Endothelial cell of umbilical vein (primary cell): ENCODE measurements at regions not wholly inside any gene's neighbourhood (a gene's known extent, or its start where the extent isn't known, plus 50 kb on each side); places are given as distances from the start of the nearest gene placed in this dataset.
A peak's percentile ranks its signal among the peaks of the same experiment; 100 is the strongest.

Experiments used
- BruUV-seq: library from RNA; stranded (reverse); fragments of 400-500 nt; replicated peaks from 2 replicates; lab custom pipeline; 2021; lab: Mats Ljungman, UMichigan
- CTCF ChIA-PET: fragments of 300-600, 350-600 bp; sonication (Branson Sonifier 250); formaldehyde crosslinking; loops from one replicate; lab custom pipeline; 2021; ENCODE audit warnings: antibody characterized with exemption, inconsistent platforms; lab: Charles Lee
- POLR2A ChIA-PET: fragments of 300-600, 350-600 bp; sonication (Branson Sonifier 250); formaldehyde crosslinking; loops from one replicate; lab custom pipeline; 2021; ENCODE audit warnings: antibody characterized with exemption, inconsistent platforms; lab: Charles Lee
- DNase-seq: peaks from one replicate; pipeline ENCODE4 v3.0.0-alpha.2; 2011; ENCODE audit warnings: low read depth, low spot score
- FAIRE-seq: peaks from 2 replicates; lab custom pipeline; 2011; peaks lifted over from hg19 to GRCh38; lab: Jason Lieb, UNC
- H2AFZ ChIP-seq: 2 replicates; pipeline ENCODE4 v1.6.0; 2012; ENCODE audit warnings: low read depth, low read length, control low read depth, inconsistent platforms
- H3K27ac ChIP-seq: 2 replicates; pipeline ENCODE4 v1.5.1; 2011; ENCODE audit warnings: low read depth, mild to moderate bottlenecking, control low read depth, low read length, moderate library complexity; ENCODE audit not compliant: insufficient read depth
- H3K27me3 ChIP-seq, 2 experiments: 2 replicates each; pipeline versions ENCODE4 v1.6.0 to v1.6.1; 2011; ENCODE audit warnings: low read length in 2 of 2, mixed read lengths in 1 of 2; ENCODE audit not compliant: control insufficient read depth in 2 of 2, insufficient read depth in 2 of 2
- H3K36me3 ChIP-seq, 2 experiments: 2 replicates in 1 of 2; 3 replicates in 1 of 2; pipeline ENCODE4 v1.5.1; 2011; ENCODE audit warnings: low read length in 2 of 2, mild to moderate bottlenecking in 1 of 2, moderate library complexity in 1 of 2; ENCODE audit not compliant: control insufficient read depth in 2 of 2, insufficient read depth in 2 of 2; ENCODE audit errors: extremely low read depth in 1 of 2
- H3K4me1 ChIP-seq: 3 replicates; pipeline ENCODE4 v1.5.1; 2011; ENCODE audit warnings: mild to moderate bottlenecking, low read length; ENCODE audit not compliant: control insufficient read depth, insufficient read depth; ENCODE audit errors: extremely low read depth
- H3K4me2 ChIP-seq: 2 replicates; pipeline ENCODE4 v1.6.1; 2011; ENCODE audit warnings: low read length, control low read depth, mixed read lengths; ENCODE audit not compliant: insufficient read depth
- H3K4me3 ChIP-seq, 3 experiments: fragments of 200-600 bp in 1 of 3; sonication (generic), shearing (Covaris generic) in 1 of 3; replicated peaks in 1 of 3; 2 replicates each; pipeline ENCODE4 v1.5.1; 2011 to 2016; ENCODE audit warnings: control low read depth in 3 of 3, low read length in 3 of 3, mild to moderate bottlenecking in 2 of 3, inconsistent platforms in 1 of 3, low read depth in 1 of 3, moderate library complexity in 1 of 3; ENCODE audit not compliant: insufficient read depth in 1 of 3
- H3K79me2 ChIP-seq: 2 replicates; pipeline ENCODE4 v1.6.0; 2012; ENCODE audit warnings: low read length, inconsistent platforms; ENCODE audit not compliant: control insufficient read depth, insufficient read depth
- H3K9ac ChIP-seq: replicated peaks from 2 replicates; pipeline ENCODE3; 2011; ENCODE audit warnings: low read length, control low read depth; ENCODE audit not compliant: insufficient read depth; ENCODE audit errors: extremely low read depth
- H3K9me1 ChIP-seq: replicated peaks from 3 replicates; pipeline ENCODE4 v1.6.0; 2011; ENCODE audit warnings: mild to moderate bottlenecking, low read length; ENCODE audit not compliant: control insufficient read depth, insufficient read depth; ENCODE audit errors: extremely low read depth
- H3K9me3 ChIP-seq: replicated peaks from 2 replicates; pipeline ENCODE4 v1.5.1; 2012; ENCODE audit warnings: low read length, inconsistent platforms; ENCODE audit not compliant: control insufficient read depth, insufficient read depth
- H4K20me1 ChIP-seq: replicated peaks from 2 replicates; pipeline ENCODE3; 2011; ENCODE audit warnings: mild to moderate bottlenecking, low read length; ENCODE audit not compliant: control insufficient read depth, insufficient read depth; ENCODE audit errors: extremely low read depth
- CTCF ChIP-seq, 2 donors: IDR thresholded peaks; 1 replicate in 1 of 2; 2 replicates in 1 of 2; pipeline ENCODE4 v1.5.1; 2011; ENCODE audit warnings: low read length in 2 of 2, mild to moderate bottlenecking in 2 of 2, moderate library complexity in 2 of 2, control low read depth in 1 of 2, inconsistent platforms in 1 of 2, low read depth in 1 of 2; ENCODE audit not compliant: insufficient read depth in 1 of 2; ENCODE audit errors: extremely low read depth in 1 of 2
- FOS ChIP-seq: IDR thresholded peaks from 2 replicates; pipeline ENCODE4 v1.6.1; 2011; ENCODE audit warnings: mild to moderate bottlenecking, low read length, moderate library complexity, borderline replicate concordance; ENCODE audit not compliant: insufficient read depth
- GATA2 ChIP-seq: IDR thresholded peaks from 2 replicates; pipeline ENCODE4 v1.7.0; 2011; ENCODE audit warnings: low read depth, mild to moderate bottlenecking, moderate library complexity, mixed read lengths, low read length; ENCODE audit not compliant: insufficient read length, insufficient read depth
- JUN ChIP-seq: IDR thresholded peaks from 2 replicates; pipeline ENCODE4 v1.6.1; 2011; ENCODE audit warnings: borderline replicate concordance, low read depth; ENCODE audit not compliant: insufficient read length, insufficient read depth
- POLR2A ChIP-seq: IDR thresholded peaks from 2 replicates; pipeline ENCODE4 v1.6.1; 2012; ENCODE audit warnings: low read depth, mild to moderate bottlenecking, control low read depth, low read length
- POLR2AphosphoS5 ChIP-seq: IDR thresholded peaks from 2 replicates; pipeline ENCODE4 v1.6.1; 2012; ENCODE audit warnings: low read depth, mild to moderate bottlenecking, control low read depth, low read length, moderate library complexity; ENCODE audit not compliant: insufficient read depth
- dilution Hi-C: fragments of 300-500 bp; cut with MboI; formaldehyde crosslinking; loops from one replicate; pipeline ENCODE4 v1.15.0; 2019; ENCODE audit warnings: low sequenced_read_pairs; ENCODE audit not compliant: extremely low pct_ligation_motif_present
- intact Hi-C: fragments of 100-400 bp; cut with micrococcal nuclease; formaldehyde crosslinking; loops from one replicate; pipeline ENCODE4 v1.10.0; 2022
- TF ChIP-seq, protein P1 (sequence below): IDR thresholded peaks from 2 replicates; pipeline ENCODE4 v1.6.1; 2011; ENCODE audit not compliant: insufficient read depth, insufficient read length

- H3K4me3 ChIP-seq = no peak overlapping the region
- H3K27ac ChIP-seq = no peak overlapping the region
- no peak overlapping the region for H3K9ac ChIP-seq
- no peaks in the 10 kb centered on the region for H3K4me1 ChIP-seq
- ChIA-PET POLR2A (no interaction called here), CTCF (interaction anchor here (0.5 to 1.7 kb wide), 14 partner anchors 10 to 184 kb away, joined by 3 to 9 read pairs (median 4); no protein-coding TSS in a partner anchor)
- intact Hi-C loops (loop anchor here (2.0 kb wide), 1 partner anchor 88 kb away; no protein-coding TSS in a partner anchor), dilution Hi-C loops (no loop called here)
- TF ChIP-seq CTCF (IDR thresholded peaks at IDR 0.05; ENCODE audit: extremely low read depth in 1 of 2, insufficient read depth in 1 of 2, low read depth in 1 of 2, low read length in 2 of 2) = peak; percentile 48 to 59
- TF ChIP-seq FOS = no peak
- H3K36me3 ChIP-seq = no peaks in the 10 kb centered on the region
- H3K27me3 ChIP-seq = peaks cover 0 to 2% of the 10 kb centered on the region in 2 experiments
- H3K9me1 ChIP-seq = no peaks in the 10 kb centered on the region
- no peaks in the 10 kb centered on the region for H3K9me3 ChIP-seq
- H3K79me2 ChIP-seq = no peaks in the 10 kb centered on the region
- no peaks in the 10 kb centered on the region for H4K20me1 ChIP-seq
- FAIRE-seq = peak; percentile 46
- no peak overlapping the region for H3K4me2 ChIP-seq
- peak; percentile 10 for DNase-seq
- H2AFZ ChIP-seq = no peak overlapping the region
- BruUV-seq = no TSS peak
Measured at GRCh38 chr2:189982780-189983394, 79.6 kb downstream of the MSTN start.

GRCh38 chr2:189982087-189982486 lies 80.4 kb downstream of the MSTN start:
- dilution Hi-C loops = no loop called here
- intact Hi-C loops = loop anchor here (2.0 kb wide), 1 partner anchor 89 kb away; no protein-coding TSS in a partner anchor
- CTCF ChIA-PET = interaction anchor here (1.1 to 1.7 kb wide), 2 partner anchors 14 to 53 kb away, joined by 3 to 5 read pairs; no protein-coding TSS in a partner anchor
- no peak for DNase-seq
- H3K36me3 ChIP-seq = no peaks in the 10 kb centered on the region
- H4K20me1 ChIP-seq = no peaks in the 10 kb centered on the region
- H3K4me3 ChIP-seq = no peak overlapping the region
- H2AFZ ChIP-seq = no peak overlapping the region
- no peaks in the 10 kb centered on the region for H3K4me1 ChIP-seq
- H3K9ac ChIP-seq = no peak overlapping the region
- H3K79me2 ChIP-seq = no peaks in the 10 kb centered on the region
- H3K9me1 ChIP-seq = no peaks in the 10 kb centered on the region
- FAIRE-seq = no peak
- H3K27me3 ChIP-seq = peaks cover 0 to 2% of the 10 kb centered on the region in 2 experiments
- POLR2A ChIA-PET = no interaction called here
- H3K27ac ChIP-seq = no peak overlapping the region
- no peak overlapping the region for H3K4me2 ChIP-seq
- TF ChIP-seq POLR2AphosphoS5 (no peak), JUN (no peak), FOS (no peak), GATA2 (no peak), POLR2A (no peak), CTCF (IDR thresholded peaks at IDR 0.05; ENCODE audit: extremely low read depth in 1 of 2, insufficient read depth in 1 of 2, low read depth in 1 of 2, low read length in 2 of 2) (no peak)
- TF ChIP-seq, protein P1, sequence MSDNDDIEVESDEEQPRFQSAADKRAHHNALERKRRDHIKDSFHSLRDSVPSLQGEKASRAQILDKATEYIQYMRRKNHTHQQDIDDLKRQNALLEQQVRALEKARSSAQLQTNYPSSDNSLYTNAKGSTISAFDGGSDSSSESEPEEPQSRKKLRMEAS = no peak
- BruUV-seq = no TSS peak
- no peaks in the 10 kb centered on the region for H3K9me3 ChIP-seq
